SK-N-SH (cell line): ENCODE measurements at regions not wholly inside any gene's neighbourhood (a gene's known extent, or its start where the extent isn't known, plus 50 kb on each side); places are given as distances from the start of the nearest gene placed in this dataset.

Source experiments
- CTCF ChIP-seq: fragments of 200-600 bp; sonication (generic); IDR thresholded peaks from 2 replicates; pipeline ENCODE4 v1.6.1; 2017; ENCODE audit warnings: antibody characterized with exemption, mild to moderate bottlenecking, moderate library complexity
- EZH2phosphoT487 ChIP-seq: fragments of 200-600 bp; sonication (generic); IDR thresholded peaks from 2 replicates; pipeline ENCODE4 v1.6.1; 2017; ENCODE audit warnings: low read depth, mixed run types, mild to moderate bottlenecking, antibody characterized with exemption, moderate library complexity, borderline replicate concordance
- FOXM1 ChIP-seq: IDR thresholded peaks from 2 replicates; pipeline ENCODE4 v1.4.0; 2012; ENCODE audit warnings: low read depth, mild to moderate bottlenecking
- GABPA ChIP-seq: IDR thresholded peaks from 2 replicates; pipeline ENCODE4 v1.4.0; 2012; ENCODE audit warnings: low read depth, mild to moderate bottlenecking
- JUND ChIP-seq: IDR thresholded peaks from 2 replicates; pipeline ENCODE4 v1.4.0; 2012
- MEF2A ChIP-seq: IDR thresholded peaks from 2 replicates; pipeline ENCODE4 v1.4.0; 2012; ENCODE audit warnings: low read depth, borderline replicate concordance
- POLR2AphosphoS5 ChIP-seq: IDR thresholded peaks from 2 replicates; pipeline ENCODE4 v1.6.1; 2012; ENCODE audit warnings: low read depth, low read length
- RAD21 ChIP-seq: IDR thresholded peaks from 2 replicates; pipeline ENCODE4 v1.6.1; 2012; ENCODE audit warnings: mild to moderate bottlenecking, low read length
- RFX5 ChIP-seq: IDR thresholded peaks from 2 replicates; pipeline ENCODE4 v1.6.1; 2012; ENCODE audit warnings: mild to moderate bottlenecking, improper control_type of control experiment, low read length
- TAF1 ChIP-seq: IDR thresholded peaks from 2 replicates; pipeline ENCODE4 v1.6.1; 2012; ENCODE audit warnings: low read depth, mild to moderate bottlenecking, low read length, moderate library complexity, borderline replicate concordance
- TCF12 ChIP-seq: IDR thresholded peaks from 2 replicates; pipeline ENCODE4 v1.4.0; 2012
- USF1 ChIP-seq: IDR thresholded peaks from 2 replicates; pipeline ENCODE4 v1.4.0; 2012; ENCODE audit warnings: low read depth, borderline replicate concordance
- ZBTB33 ChIP-seq: IDR thresholded peaks from 2 replicates; pipeline ENCODE4 v1.4.0; 2012; ENCODE audit warnings: low read depth, borderline replicate concordance

DNA sequence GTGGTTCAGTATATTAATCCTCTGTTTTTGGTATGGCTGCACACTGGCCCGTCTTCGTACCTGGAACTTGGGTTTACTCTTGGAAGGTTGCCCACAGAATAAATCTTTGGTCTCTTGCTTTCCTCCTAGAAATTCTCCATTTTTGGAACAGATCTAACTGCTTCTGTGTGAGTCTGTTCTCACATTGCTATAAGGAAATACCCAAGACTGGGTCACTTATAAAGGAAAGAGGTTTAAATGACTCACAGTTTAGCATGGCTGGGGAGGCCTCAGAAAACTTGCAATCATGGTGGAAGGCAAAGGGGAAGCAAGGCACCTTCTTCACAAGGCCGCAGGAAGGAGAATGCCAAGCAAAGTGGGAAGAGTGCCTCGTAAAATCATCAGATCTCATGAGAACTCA lies 407.8 kb upstream of the PDE3A start:
- TF ChIP-seq MEF2A: no peak
- TF ChIP-seq RAD21: no peak
- TF ChIP-seq FOXM1: no peak
- no peak for TF ChIP-seq POLR2AphosphoS5
- no peak for TF ChIP-seq CTCF
- no peak for TF ChIP-seq GABPA
- TF ChIP-seq RFX5: no peak
- TF ChIP-seq JUND: no peak
- no peak for TF ChIP-seq TAF1
- no peak for TF ChIP-seq ZBTB33
- no peak for TF ChIP-seq TCF12
- no peak for TF ChIP-seq USF1
- TF ChIP-seq EZH2phosphoT487: no peak
